ENCODE measurements at regions not wholly inside any gene's neighbourhood (a gene's known extent, or its start where the extent isn't known, plus 50 kb on each side); places are given as distances from the start of the nearest gene placed in this dataset.
"Not testable (repeated sequence)": the region's sequence is repeated elsewhere in the genome, so short reads cannot be mapped to it uniquely, and the experiment has no call there.

DNA sequence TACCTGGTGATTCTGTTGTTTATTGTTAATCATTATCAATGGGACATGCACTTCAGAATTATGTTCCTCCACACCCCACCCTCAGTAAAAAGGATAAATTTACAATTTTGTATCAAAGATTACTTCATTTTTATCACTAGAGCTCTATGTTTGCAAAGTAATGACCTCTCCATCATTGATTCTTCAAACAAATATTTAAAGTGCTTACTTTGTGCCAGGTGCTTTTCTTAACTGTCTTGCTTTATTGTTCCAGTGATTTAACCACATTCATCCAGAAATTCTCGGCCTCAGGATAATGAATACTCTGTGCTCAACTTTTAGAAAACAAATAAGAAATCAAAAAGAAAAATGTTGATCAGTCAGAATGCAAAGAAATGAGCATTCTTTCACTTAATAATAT, 144.9 kb upstream of the FOXP2 start:
- Mint-ChIP-seq H3K4me1 (no peaks in the 10 kb centered on the region), H3K4me3 (no peak overlapping the region), H3K27me3 (ENCODE audit: insufficient read depth, low read depth) (peaks cover 5% of the 10 kb centered on the region), H3K36me3 (no peaks in the 10 kb centered on the region), H3K27ac (no peak overlapping the region), H3K9me3 (no peaks in the 10 kb centered on the region)
- Histone ChIP-seq H3K27ac (no peak overlapping the region), H3K4me1 (no peaks in the 10 kb centered on the region), H3K79me2 (ENCODE audit: low read depth) (no peaks in the 10 kb centered on the region), H3K9ac (no peak overlapping the region), H3K4me2 (no peak overlapping the region), H3F3A (ENCODE audit: low read depth) (peaks cover 6% of the 10 kb centered on the region), H3K4me3 (no peak overlapping the region), H2AFZ (replicated peaks) (no peak overlapping the region), H3K27me3 (no peaks in the 10 kb centered on the region), H3K36me3 (no peaks in the 10 kb centered on the region), H4K20me1 (ENCODE audit: low read depth) (no peaks in the 10 kb centered on the region), H3K9me3 (ENCODE audit: low read depth) (no peaks in the 10 kb centered on the region)
- no peak for DNase-seq (ENCODE audit: low spot score)
- TF ChIP-seq EZH2phosphoT487 (IDR thresholded peaks at IDR 0.05), result no peak
- TF ChIP-seq, protein P1, sequence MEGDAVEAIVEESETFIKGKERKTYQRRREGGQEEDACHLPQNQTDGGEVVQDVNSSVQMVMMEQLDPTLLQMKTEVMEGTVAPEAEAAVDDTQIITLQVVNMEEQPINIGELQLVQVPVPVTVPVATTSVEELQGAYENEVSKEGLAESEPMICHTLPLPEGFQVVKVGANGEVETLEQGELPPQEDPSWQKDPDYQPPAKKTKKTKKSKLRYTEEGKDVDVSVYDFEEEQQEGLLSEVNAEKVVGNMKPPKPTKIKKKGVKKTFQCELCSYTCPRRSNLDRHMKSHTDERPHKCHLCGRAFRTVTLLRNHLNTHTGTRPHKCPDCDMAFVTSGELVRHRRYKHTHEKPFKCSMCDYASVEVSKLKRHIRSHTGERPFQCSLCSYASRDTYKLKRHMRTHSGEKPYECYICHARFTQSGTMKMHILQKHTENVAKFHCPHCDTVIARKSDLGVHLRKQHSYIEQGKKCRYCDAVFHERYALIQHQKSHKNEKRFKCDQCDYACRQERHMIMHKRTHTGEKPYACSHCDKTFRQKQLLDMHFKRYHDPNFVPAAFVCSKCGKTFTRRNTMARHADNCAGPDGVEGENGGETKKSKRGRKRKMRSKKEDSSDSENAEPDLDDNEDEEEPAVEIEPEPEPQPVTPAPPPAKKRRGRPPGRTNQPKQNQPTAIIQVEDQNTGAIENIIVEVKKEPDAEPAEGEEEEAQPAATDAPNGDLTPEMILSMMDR (IDR thresholded peaks at IDR 0.05), result no peak
- no peak for TF ChIP-seq EZH2 (IDR thresholded peaks at IDR 0.05)

- H3K9ac ChIP-seq; DNase-seq (ENCODE audit: low spot score); H3K27ac Mint-ChIP-seq; H3K27me3 Mint-ChIP-seq (ENCODE audit: insufficient read depth, low read depth); H3K36me3 ChIP-seq; H3K79me2 ChIP-seq (ENCODE audit: low read depth); H3K9me3 ChIP-seq (ENCODE audit: low read depth); H2AFZ ChIP-seq (replicated peaks); H3K4me2 ChIP-seq; H3K4me1 Mint-ChIP-seq; H3K27ac ChIP-seq; H3K36me3 Mint-ChIP-seq; H3K9me3 Mint-ChIP-seq; H4K20me1 ChIP-seq (ENCODE audit: low read depth); H3K4me3 ChIP-seq; H3K4me1 ChIP-seq; H3K4me3 Mint-ChIP-seq; H3F3A ChIP-seq (ENCODE audit: low read depth); H3K27me3 ChIP-seq: not testable (repeated sequence)
Measured at GRCh38 chr7:114267550-114267949, 147.1 kb upstream of the FOXP2 start.

DNA sequence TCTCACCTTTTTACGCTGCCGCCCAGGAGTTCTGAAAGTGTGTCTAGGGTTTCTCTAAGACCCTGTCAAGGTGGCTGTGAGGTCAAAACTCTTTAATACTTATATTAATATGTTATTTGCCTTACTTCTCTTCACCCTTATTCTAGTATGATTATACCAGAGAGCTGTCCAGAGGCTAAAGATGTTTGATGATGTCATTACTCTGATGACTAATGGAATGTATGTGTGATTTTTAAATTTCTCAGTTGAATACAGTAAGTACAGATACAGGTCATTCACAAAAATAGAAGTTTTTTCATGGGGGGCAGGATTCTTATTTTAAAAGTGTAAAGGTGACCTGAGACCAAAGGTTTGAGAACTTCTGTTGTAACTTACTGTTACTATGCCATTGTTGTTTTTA, 150.6 kb upstream of the FOXP2 start:
- Histone ChIP-seq H3K9me3 (ENCODE audit: low read depth) (no peaks in the 10 kb centered on the region), H3F3A (ENCODE audit: low read depth) (no peaks in the 10 kb centered on the region), H3K4me2 (no peak overlapping the region), H3K9ac (no peak overlapping the region), H3K4me1 (no peaks in the 10 kb centered on the region), H3K36me3 (no peaks in the 10 kb centered on the region), H3K27ac (no peak overlapping the region), H3K4me3 (no peak overlapping the region), H3K27me3 (no peaks in the 10 kb centered on the region), H4K20me1 (ENCODE audit: low read depth) (no peaks in the 10 kb centered on the region), H2AFZ (replicated peaks) (no peak overlapping the region), H3K79me2 (ENCODE audit: low read depth) (no peaks in the 10 kb centered on the region)
- no peak for DNase-seq (ENCODE audit: low spot score)
- no peak overlapping the region for H3K27ac Mint-ChIP-seq
- H3K9me3 Mint-ChIP-seq, result no peaks in the 10 kb centered on the region
- peaks cover 5% of the 10 kb centered on the region for H3K27me3 Mint-ChIP-seq (ENCODE audit: insufficient read depth, low read depth)
- no peak overlapping the region for H3K4me3 Mint-ChIP-seq
- H3K36me3 Mint-ChIP-seq, result no peaks in the 10 kb centered on the region
- peaks cover 2% of the 10 kb centered on the region for H3K4me1 Mint-ChIP-seq
- TF ChIP-seq, protein P1 (IDR thresholded peaks at IDR 0.05), result no peak
- TF ChIP-seq EZH2phosphoT487 (IDR thresholded peaks at IDR 0.05), result no peak
- no peak for TF ChIP-seq EZH2 (IDR thresholded peaks at IDR 0.05)

- Histone ChIP-seq H3K27me3 (no peaks in the 10 kb centered on the region), H2AFZ (replicated peaks) (no peak overlapping the region), H3K9me3 (ENCODE audit: low read depth) (no peaks in the 10 kb centered on the region), H3F3A (ENCODE audit: low read depth) (no peaks in the 10 kb centered on the region), H4K20me1 (ENCODE audit: low read depth) (no peaks in the 10 kb centered on the region), H3K27ac (no peak overlapping the region), H3K36me3 (no peaks in the 10 kb centered on the region), H3K4me1 (no peaks in the 10 kb centered on the region), H3K9ac (no peak overlapping the region), H3K4me2 (no peak overlapping the region), H3K79me2 (ENCODE audit: low read depth) (no peaks in the 10 kb centered on the region), H3K4me3 (no peak overlapping the region)
- H3K27me3 Mint-ChIP-seq (ENCODE audit: insufficient read depth, low read depth), result peaks cover 2% of the 10 kb centered on the region
- H3K4me1 Mint-ChIP-seq, result peaks cover 2% of the 10 kb centered on the region
- TF ChIP-seq EZH2phosphoT487 (IDR thresholded peaks at IDR 0.05) (no peak), EZH2 (IDR thresholded peaks at IDR 0.05) (no peak)
- TF ChIP-seq, protein P1 (IDR thresholded peaks at IDR 0.05), result no peak
- H3K36me3 Mint-ChIP-seq, result no peaks in the 10 kb centered on the region
- no peak overlapping the region for H3K4me3 Mint-ChIP-seq
- no peaks in the 10 kb centered on the region for H3K9me3 Mint-ChIP-seq
- DNase-seq (ENCODE audit: low spot score), result no peak
- no peak overlapping the region for H3K27ac Mint-ChIP-seq
Measured at GRCh38 chr7:114263219-114263618, 151.4 kb upstream of the FOXP2 start.

Data from neural progenitor cell (in vitro differentiated cells).